ENCODE measurements at regions not wholly inside any gene's neighbourhood (a gene's known extent, or its start where the extent isn't known, plus 50 kb on each side); places are given as distances from the start of the nearest gene placed in this dataset.

DNA sequence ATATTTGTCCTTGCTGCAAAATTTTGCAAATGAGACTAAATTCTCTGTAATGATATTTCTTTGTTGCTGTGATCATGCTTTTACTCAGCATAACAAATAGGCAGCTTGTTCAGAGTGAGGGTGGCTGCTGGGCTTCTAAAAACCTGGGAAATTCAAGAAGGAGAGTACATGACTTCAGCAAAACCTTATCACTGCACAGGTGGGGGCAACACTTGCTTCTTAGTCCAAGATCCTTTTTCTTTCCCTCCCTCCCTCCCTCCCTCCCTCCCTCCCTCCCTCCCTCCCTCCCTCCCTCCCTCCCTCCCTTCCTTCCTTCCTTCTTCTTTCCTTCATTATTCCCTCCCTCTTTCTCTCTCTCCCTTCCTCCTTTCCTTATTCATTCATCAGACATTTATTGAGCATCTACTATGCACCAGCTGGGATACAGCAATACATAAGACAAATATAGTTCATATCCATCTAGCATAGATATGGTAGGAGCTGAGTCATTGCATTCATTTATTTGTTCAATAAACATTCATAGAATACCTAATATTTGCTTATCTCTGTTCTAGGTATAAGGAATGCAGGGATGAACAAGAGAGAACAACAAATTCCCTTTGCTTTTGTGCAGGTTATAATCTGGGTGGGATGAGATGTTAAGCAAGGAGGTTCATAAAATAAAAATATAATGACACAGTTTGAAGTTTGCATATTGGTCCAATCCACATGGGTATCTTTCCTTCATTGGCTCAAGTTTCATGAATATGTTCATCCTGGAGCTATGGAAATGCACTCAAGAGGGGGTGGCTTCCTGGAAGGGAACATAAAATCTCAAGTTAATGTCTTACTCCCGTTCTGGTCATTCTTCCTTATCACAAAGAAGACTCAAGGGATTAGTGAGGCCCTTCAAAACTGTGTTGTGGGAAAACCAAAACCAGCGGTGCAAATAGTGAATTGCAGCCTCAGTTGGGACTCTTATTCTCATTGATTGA is 210.7 kb downstream of the PDCD6IP start:
- ATAC-seq (ENCODE audit: low FRiP score) (no peak), DNase-seq (ENCODE audit: low spot score) (no peak)
- TF ChIP-seq, protein P1, sequence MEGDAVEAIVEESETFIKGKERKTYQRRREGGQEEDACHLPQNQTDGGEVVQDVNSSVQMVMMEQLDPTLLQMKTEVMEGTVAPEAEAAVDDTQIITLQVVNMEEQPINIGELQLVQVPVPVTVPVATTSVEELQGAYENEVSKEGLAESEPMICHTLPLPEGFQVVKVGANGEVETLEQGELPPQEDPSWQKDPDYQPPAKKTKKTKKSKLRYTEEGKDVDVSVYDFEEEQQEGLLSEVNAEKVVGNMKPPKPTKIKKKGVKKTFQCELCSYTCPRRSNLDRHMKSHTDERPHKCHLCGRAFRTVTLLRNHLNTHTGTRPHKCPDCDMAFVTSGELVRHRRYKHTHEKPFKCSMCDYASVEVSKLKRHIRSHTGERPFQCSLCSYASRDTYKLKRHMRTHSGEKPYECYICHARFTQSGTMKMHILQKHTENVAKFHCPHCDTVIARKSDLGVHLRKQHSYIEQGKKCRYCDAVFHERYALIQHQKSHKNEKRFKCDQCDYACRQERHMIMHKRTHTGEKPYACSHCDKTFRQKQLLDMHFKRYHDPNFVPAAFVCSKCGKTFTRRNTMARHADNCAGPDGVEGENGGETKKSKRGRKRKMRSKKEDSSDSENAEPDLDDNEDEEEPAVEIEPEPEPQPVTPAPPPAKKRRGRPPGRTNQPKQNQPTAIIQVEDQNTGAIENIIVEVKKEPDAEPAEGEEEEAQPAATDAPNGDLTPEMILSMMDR (IDR thresholded peaks at IDR 0.05) = no peak

DNA sequence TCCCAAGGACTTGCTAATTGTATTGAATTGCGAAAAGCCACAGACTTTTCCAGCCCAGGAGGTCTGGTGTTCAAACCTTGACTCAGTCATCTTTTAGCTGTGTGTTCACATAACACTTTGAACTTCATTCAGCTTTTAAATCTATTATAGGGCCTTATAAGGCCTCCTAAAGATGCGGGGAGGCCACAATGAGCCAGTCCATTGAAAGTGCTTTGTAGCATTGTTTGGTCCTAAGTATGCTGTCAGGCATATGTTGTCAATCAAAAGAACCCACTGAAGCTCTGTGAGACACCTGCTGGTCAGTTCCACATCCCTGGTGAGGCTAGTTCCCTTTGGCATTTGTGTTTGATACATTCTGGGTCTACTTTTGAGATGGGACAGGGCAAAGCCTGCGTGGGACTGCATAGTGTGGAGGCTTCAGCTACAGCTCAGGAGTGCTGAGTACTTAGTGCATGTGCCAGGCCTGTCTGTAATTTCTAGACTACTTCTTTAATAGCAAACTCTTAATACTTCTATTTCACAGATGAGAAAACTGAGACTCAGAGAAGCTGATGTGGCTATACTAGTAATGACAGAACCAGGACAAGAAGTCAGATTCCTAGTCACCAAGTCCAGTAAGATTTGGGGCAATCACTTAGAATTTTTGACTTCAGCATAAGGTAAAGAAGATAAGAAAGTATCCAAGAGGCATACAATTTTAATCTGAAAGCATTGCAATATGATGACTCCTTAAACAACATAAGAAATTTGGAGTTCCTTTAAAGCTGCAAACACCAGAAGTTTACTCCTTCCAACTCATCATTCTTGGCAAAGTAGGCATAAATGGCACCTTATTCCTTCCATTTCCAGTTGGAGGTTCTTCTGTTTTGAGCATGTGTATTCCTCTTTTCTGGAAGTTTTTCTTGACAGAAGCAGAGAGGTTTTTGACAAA is 213.0 kb downstream of the PDCD6IP start:
- TF ChIP-seq, protein P1 (IDR thresholded peaks at IDR 0.05) = no peak
- ATAC-seq (ENCODE audit: low FRiP score) = peak; percentile 35

DNA sequence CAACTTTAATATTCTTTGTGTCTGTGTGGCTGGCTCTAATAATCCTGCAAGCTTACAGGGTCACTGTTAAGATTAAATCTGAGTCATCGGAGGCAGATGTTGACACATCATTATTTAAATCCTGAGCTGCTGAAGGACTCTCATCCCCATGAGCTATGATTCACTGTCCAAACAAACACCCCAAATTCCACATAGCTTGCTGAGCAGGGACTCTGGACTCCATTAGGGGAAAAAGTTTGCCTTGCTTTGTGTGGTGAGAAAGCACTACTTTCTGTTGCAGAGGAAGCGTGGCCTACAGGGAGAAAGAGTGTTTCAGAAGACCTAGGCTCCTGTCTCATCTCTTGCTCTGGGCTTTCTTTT is 213.7 kb downstream of the PDCD6IP start:
- DNase-seq (ENCODE audit: low spot score) (no peak), ATAC-seq (ENCODE audit: low FRiP score) (peak; percentile 87)
- TF ChIP-seq, protein P1 (IDR thresholded peaks at IDR 0.05) = no peak

More for the DNA sequence above, 213.0 kb downstream of the PDCD6IP start:
- DNase-seq (ENCODE audit: low spot score) = no peak

DNA sequence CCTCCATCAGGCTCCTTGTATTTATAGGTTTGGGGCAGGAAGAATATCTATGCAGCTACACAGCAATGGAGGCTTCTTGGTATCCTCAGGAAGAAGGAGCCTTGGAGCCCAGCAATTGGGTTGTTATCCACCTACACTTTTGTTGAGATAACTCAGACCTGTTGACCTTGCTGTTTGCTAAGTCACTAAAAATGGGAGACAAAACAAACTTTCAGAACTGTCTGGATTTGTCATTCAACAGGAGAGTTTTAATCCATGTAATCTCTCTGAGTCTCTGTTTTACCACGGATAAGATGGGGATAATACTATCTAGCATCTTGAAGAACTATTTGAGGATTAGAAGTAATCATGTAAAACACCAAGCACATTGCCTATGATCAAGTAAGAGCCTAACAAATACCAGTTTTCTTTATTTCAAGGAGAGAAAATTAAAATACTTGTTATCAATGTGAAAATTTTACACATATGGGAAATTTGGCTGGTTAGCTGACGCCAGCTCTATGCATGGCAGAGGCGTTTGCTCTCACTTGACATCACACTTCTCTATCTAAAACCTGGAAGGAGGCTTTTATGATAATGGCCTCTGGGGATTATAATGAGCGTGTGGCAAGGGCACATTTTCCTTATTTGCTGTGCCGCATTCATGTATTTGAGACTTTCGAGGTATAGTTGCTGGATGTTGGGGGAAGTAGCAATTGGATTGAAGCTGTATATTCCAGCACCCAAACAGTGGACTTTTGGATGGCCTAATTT is 215.6 kb downstream of the PDCD6IP start:
- DNase-seq (ENCODE audit: low spot score) (no peak), ATAC-seq (ENCODE audit: low FRiP score) (no peak)
- TF ChIP-seq, protein P1 (IDR thresholded peaks at IDR 0.05) = no peak

DNA sequence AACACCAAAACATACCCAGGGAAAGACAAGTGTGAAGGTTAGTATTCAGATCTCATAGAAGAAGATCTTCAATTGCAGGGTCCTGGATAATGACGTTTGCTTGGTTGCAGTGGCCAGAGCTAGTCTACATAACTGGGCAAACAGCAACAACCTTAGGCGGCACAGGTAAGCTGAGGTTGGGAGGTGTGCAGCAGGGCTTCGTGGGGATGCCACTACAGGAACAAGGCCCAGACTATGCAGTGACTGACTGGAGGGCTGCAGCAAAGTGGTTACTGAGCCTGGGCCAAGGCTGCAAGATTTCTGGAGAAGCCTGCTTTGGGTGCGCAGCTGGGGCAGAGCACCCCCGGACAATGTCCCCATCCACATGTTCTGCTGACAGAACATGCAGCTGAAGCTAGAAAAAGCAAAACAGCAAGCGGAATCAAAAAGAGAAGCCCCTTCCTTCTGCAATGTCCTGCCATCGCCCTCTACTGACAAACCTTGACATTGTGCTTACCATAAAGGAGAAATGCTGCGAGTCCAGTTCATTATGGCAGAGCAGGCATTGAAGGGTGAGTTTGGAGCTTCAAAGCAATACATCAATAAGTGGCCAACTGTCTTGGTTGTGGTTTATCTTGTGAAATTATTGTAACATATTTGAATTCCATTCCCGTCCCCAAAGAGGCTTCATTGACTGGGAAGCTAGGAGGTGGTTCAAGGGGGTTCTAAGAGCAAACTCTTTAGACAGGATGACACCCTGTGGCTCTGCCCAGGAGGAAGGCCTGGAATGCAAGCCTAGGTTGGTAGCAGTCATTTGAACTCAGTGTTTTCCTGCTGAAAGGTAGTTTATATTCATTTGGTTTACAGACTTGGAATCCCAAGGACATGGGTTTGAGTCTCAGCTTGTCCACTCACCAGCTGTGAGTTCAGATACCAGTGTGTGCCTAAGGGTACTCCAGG is 217.0 kb downstream of the PDCD6IP start:
- TF ChIP-seq, protein P1 (IDR thresholded peaks at IDR 0.05) = no peak
- ATAC-seq (ENCODE audit: low FRiP score) (no peak), DNase-seq (ENCODE audit: low spot score) (no peak)

All from omental fat pad (tissue), 3 donors.